ENCODE measurements at regions not wholly inside any gene's neighbourhood (a gene's known extent, or its start where the extent isn't known, plus 50 kb on each side); places are given as distances from the start of the nearest gene placed in this dataset.

GRCh38 chr1:14205066-14205465 lies 393.4 kb upstream of the KAZN start:
- DNase-seq (ENCODE audit: low spot score): no peak
- H3K27me3 ChIP-seq (ENCODE audit: control insufficient read depth in 1 of 2, insufficient read depth in 2 of 2, low read length in 2 of 2): no peaks in the 10 kb centered on the region
- intact Hi-C loops (cut with micrococcal nuclease; ENCODE audit: unreplicated experiment): no loop called here
- no peaks in the 10 kb centered on the region for H3K36me3 ChIP-seq (replicated peaks in 1 of 2; ENCODE audit: control insufficient read depth in 1 of 2, insufficient read depth in 2 of 2, low read length in 2 of 2)
- ChIA-PET POLR2A (no interaction called here), CTCF (ENCODE audit: low intra/inter-chr PET ratio, low total read pairs) (no interaction called here)
- no peak overlapping the region for H2AFZ ChIP-seq (ENCODE audit: low read length)
- no peak for FAIRE-seq
- BruUV-seq (replicated peaks): no TSS peak
- WGBS (ENCODE audit: low lambda C conversion rate): 7% methylated on average over 1 of the region's 1 CpG
- H3K9ac ChIP-seq (ENCODE audit: insufficient read depth, low read depth, low read length): no peak overlapping the region
- in situ Hi-C loops (cut with HindIII; ENCODE audit: extremely low pct_ligation_motif_present, low pct_unique_long_range_greater_than_20kb): no loop called here
- H3K27ac ChIP-seq (ENCODE audit: extremely low read length, insufficient read depth, low read length): no peak overlapping the region
- TF ChIP-seq ZNF446 (CRISPR knock-in tag; IDR thresholded peaks at IDR 0.05) (no peak), ZNF703 (CRISPR knock-in tag; IDR thresholded peaks at IDR 0.05; ENCODE audit: borderline replicate concordance) (no peak)
- no peaks in the 10 kb centered on the region for H3K79me2 ChIP-seq (ENCODE audit: insufficient read depth, low read length)
- no peak for ATAC-seq
- H3K4me3 ChIP-seq (replicated peaks in 1 of 3; ENCODE audit: insufficient read depth in 1 of 3, low read depth in 2 of 3, low read length in 3 of 3): no peak overlapping the region
- H3K4me2 ChIP-seq (ENCODE audit: low read depth, low read length): no peak overlapping the region
- H3K9me3 ChIP-seq (ENCODE audit: low read length): no peaks in the 10 kb centered on the region; the same call in none of the 2 replicates
- no peaks in the 10 kb centered on the region for H3K4me1 ChIP-seq (ENCODE audit: insufficient read depth, low read length)
- no peaks in the 10 kb centered on the region for H4K20me1 ChIP-seq (ENCODE audit: insufficient read depth, low read length)

DNA sequence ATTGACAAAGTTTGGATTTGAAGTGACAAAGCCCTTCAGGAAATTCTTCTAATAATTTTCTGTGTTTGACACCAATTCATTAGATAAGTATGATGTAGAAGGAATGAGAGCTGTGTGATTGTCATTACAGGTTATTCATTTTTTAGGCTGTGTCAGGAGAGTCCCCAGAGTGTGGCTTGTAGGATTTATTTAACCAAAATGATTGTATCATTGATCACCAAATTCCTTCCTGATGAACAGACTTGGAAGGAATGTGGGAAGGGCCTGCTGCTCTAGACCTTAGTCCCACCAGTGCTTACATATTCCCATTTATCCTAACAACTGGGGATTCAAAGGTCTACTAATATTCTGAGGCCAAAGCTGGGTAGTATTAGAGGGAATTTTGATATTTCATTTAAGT lies 383.3 kb upstream of the KAZN start:
- TF ChIP-seq CREBL2 (CRISPR knock-in tag; IDR thresholded peaks at IDR 0.05; ENCODE audit: borderline replicate concordance) (no peak), RELA (CRISPR knock-in tag; IDR thresholded peaks at IDR 0.05) (no peak), AHR (CRISPR knock-in tag; IDR thresholded peaks at IDR 0.05) (no peak), ZSCAN31 (CRISPR knock-in tag; IDR thresholded peaks at IDR 0.05; ENCODE audit: low read depth) (no peak), ZNF720 (CRISPR knock-in tag; IDR thresholded peaks at IDR 0.05) (no peak), HNRNPH1 (optimal IDR thresholded peaks at IDR 0.05; ENCODE audit: low read depth, low read length) (no peak), SRY (CRISPR knock-in tag; IDR thresholded peaks at IDR 0.05) (no peak), ZSCAN12 (CRISPR knock-in tag; IDR thresholded peaks at IDR 0.05) (no peak), RBAK (CRISPR knock-in tag; IDR thresholded peaks at IDR 0.05) (no peak), NCOR1 (IDR thresholded peaks at IDR 0.05; ENCODE audit: borderline replicate concordance, low read length) (no peak)
- TF ChIP-seq, protein P1, sequence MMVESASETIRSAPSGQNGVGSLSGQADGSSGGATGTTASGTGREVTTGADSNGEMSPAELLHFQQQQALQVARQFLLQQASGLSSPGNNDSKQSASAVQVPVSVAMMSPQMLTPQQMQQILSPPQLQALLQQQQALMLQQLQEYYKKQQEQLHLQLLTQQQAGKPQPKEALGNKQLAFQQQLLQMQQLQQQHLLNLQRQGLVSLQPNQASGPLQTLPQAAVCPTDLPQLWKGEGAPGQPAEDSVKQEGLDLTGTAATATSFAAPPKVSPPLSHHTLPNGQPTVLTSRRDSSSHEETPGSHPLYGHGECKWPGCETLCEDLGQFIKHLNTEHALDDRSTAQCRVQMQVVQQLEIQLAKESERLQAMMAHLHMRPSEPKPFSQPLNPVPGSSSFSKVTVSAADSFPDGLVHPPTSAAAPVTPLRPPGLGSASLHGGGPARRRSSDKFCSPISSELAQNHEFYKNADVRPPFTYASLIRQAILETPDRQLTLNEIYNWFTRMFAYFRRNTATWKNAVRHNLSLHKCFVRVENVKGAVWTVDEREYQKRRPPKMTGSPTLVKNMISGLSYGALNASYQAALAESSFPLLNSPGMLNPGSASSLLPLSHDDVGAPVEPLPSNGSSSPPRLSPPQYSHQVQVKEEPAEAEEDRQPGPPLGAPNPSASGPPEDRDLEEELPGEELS (CRISPR knock-in tag; IDR thresholded peaks at IDR 0.05): no peak
- no peaks in the 10 kb centered on the region for H4K20me1 ChIP-seq (ENCODE audit: insufficient read depth, low read length)
- DNase-seq (ENCODE audit: low spot score): no peak
- no peaks in the 10 kb centered on the region for H3K27me3 ChIP-seq (ENCODE audit: control insufficient read depth in 1 of 2, insufficient read depth in 2 of 2, low read length in 2 of 2)
- no peak overlapping the region for H3K9ac ChIP-seq (ENCODE audit: insufficient read depth, low read depth, low read length)
- no peaks in the 10 kb centered on the region for H3K36me3 ChIP-seq (replicated peaks in 1 of 2; ENCODE audit: control insufficient read depth in 1 of 2, insufficient read depth in 2 of 2, low read length in 2 of 2)
- no peak overlapping the region for H3K4me2 ChIP-seq (ENCODE audit: low read depth, low read length)
- peaks cover 71% of the 10 kb centered on the region for H3K9me3 ChIP-seq (ENCODE audit: low read length)
- ChIA-PET CTCF (ENCODE audit: low intra/inter-chr PET ratio, low total read pairs) (no interaction called here), POLR2A (no interaction called here)
- H2AFZ ChIP-seq (ENCODE audit: low read length): no peak overlapping the region
- in situ Hi-C loops (cut with HindIII; ENCODE audit: extremely low pct_ligation_motif_present, low pct_unique_long_range_greater_than_20kb): no loop called here
- BruUV-seq (replicated peaks): no TSS peak
- no peak overlapping the region for H3K4me3 ChIP-seq (replicated peaks in 1 of 3; ENCODE audit: insufficient read depth in 1 of 3, low read depth in 2 of 3, low read length in 3 of 3)
- no peaks in the 10 kb centered on the region for H3K4me1 ChIP-seq (ENCODE audit: insufficient read depth, low read length)
- no peaks in the 10 kb centered on the region for H3K79me2 ChIP-seq (ENCODE audit: insufficient read depth, low read length)
- ATAC-seq: no peak
- FAIRE-seq: no peak
- H3K27ac ChIP-seq (ENCODE audit: extremely low read length, insufficient read depth, low read length): no peak overlapping the region
- intact Hi-C loops (cut with micrococcal nuclease; ENCODE audit: unreplicated experiment): no loop called here
